ENCODE measurements at regions not wholly inside any gene's neighbourhood (a gene's known extent, or its start where the extent isn't known, plus 50 kb on each side); places are given as distances from the start of the nearest gene placed in this dataset.

DNA sequence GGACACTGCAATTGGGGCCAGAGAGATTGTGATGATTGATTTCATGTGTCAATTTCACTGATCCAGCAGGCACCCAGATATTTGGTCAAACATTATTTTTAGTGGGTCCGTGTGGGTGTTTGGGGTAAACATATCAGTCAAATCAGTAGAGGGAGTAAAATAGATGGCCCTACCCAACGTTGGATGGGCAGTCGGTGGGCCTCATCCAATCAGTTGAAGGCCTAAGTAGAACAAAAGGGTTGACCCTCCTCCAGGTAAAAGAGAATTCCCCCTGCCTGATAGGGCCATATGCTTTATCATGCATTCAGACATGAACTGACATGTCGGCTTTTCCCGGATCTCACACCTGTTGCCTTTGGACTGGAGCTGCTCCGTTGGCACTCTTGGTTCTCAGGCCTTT is 195.1 kb upstream of the CAND1 start:
- Mint-ChIP-seq H3K9me3 (no peaks in the 10 kb centered on the region; a peak in 1 of 5 replicates), H3K27ac (no peak overlapping the region), H3K36me3 (ENCODE audit: insufficient read depth in 1 of 3, low read depth in 3 of 3) (no peaks in the 10 kb centered on the region), H3K4me1 (peaks cover 13 to 14% of the 10 kb centered on the region in 2 experiments), H3K27me3 (ENCODE audit: low read depth) (peaks cover 20% of the 10 kb centered on the region), H3K4me3 (no peak overlapping the region; a peak in 1 of 5 replicates)
- Histone ChIP-seq H3T11ph (ENCODE audit: low read length) (no peak overlapping the region), H3K4me1 (ENCODE audit: insufficient read depth, low read length) (peaks cover 2% of the 10 kb centered on the region; the same call in 1 of the 2 replicates), H3K27me3 (ENCODE audit: insufficient read depth, low read length) (no peaks in the 10 kb centered on the region; the same call in 1 of the 2 replicates), H2BK5ac (ENCODE audit: insufficient read length, low read length) (no peak overlapping the region), H3K4me2 (ENCODE audit: insufficient read depth, insufficient read length, low read length) (no peak overlapping the region), H3K23me2 (ENCODE audit: insufficient read length, low read depth, low read length, poor library complexity, severe bottlenecking) (peaks cover 4% of the 10 kb centered on the region), H4K91ac (ENCODE audit: insufficient read length, low read depth, low read length) (no peak overlapping the region), H4K5ac (ENCODE audit: insufficient read length, low read depth, low read length) (no peak overlapping the region), H4K8ac (replicated peaks; ENCODE audit: insufficient read length, low read depth, low read length) (no peak overlapping the region), H2BK12ac (ENCODE audit: insufficient read length, low read depth, low read length) (no peak overlapping the region), H3K14ac (ENCODE audit: insufficient read depth, low read length) (no peak overlapping the region), H3K27ac (ENCODE audit: insufficient read length, low read depth, low read length) (no peak overlapping the region), H2BK120ac (ENCODE audit: low read depth, low read length, poor library complexity, severe bottlenecking) (no peak overlapping the region), H2BK15ac (ENCODE audit: low read depth, low read length) (no peak overlapping the region), H3K9ac (ENCODE audit: extremely low read depth, insufficient read length, low read length) (no peak overlapping the region), H3K79me2 (ENCODE audit: insufficient read depth, low read length) (no peaks in the 10 kb centered on the region), H2AFZ (ENCODE audit: low read length) (no peak overlapping the region), H3K23ac (ENCODE audit: insufficient read length, low read depth, low read length) (no peak overlapping the region), H2BK20ac (ENCODE audit: low read depth, low read length, poor library complexity, severe bottlenecking) (no peak overlapping the region), H3K56ac (ENCODE audit: insufficient read length, low read depth, low read length) (no peak overlapping the region), H3K9me3 (ENCODE audit: control insufficient read depth, low read depth, low read length) (no peaks in the 10 kb centered on the region), H3K79me1 (ENCODE audit: insufficient read depth, low read depth, low read length, poor library complexity, severe bottlenecking) (no peaks in the 10 kb centered on the region), H2AK5ac (ENCODE audit: insufficient read length, low read length) (no peak overlapping the region), H4K20me1 (ENCODE audit: control insufficient read depth, insufficient read depth, insufficient read length) (no peaks in the 10 kb centered on the region), H3K4ac (ENCODE audit: low read depth, low read length) (no peak overlapping the region), H3K18ac (ENCODE audit: insufficient read length, low read depth, low read length) (no peak overlapping the region)
- no CpG with 5 or more reads among the region's 6 CpGs for WGBS (ENCODE audit: extremely low coverage, insufficient read length, low lambda C conversion rate)
- TF ChIP-seq CTCF (conservative IDR thresholded peaks at IDR 0.05) = no peak
- no peak for DNase-seq
